ENCODE measurements at regions not wholly inside any gene's neighbourhood (a gene's known extent, or its start where the extent isn't known, plus 50 kb on each side); places are given as distances from the start of the nearest gene placed in this dataset.

DNA sequence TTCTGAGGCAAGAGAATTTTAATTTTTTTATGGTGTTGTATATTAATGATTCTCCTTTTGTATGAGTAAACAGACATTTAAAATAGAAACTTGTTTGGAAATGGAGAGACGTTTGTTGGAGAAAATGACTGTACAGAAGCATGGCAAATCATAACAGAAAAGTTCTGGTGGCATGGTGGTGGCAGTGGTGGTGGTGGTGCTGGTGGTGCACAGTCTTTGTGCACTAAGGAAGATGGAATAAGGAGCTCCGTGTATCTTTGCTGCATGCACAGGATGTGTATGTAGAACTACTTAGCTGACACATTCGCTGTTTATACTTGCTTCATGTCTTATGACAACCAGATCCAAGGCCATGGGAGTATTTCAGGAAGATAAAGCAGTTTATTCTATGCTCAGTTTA is 294.9 kb downstream of the UTRN start:
- Mint-ChIP-seq H3K36me3 (peaks cover 15% of the 10 kb centered on the region), H3K4me3 (no peak overlapping the region), H3K27me3 (ENCODE audit: low read depth) (no peaks in the 10 kb centered on the region), H3K27ac (peak overlapping the region; percentile 54), H3K9me3 (no peaks in the 10 kb centered on the region), H3K4me1 (peaks cover 25% of the 10 kb centered on the region)
- no peak for DNase-seq (ENCODE audit: low spot score in 2 of 2, unreplicated experiment in 2 of 2)
- TF ChIP-seq, protein P1, sequence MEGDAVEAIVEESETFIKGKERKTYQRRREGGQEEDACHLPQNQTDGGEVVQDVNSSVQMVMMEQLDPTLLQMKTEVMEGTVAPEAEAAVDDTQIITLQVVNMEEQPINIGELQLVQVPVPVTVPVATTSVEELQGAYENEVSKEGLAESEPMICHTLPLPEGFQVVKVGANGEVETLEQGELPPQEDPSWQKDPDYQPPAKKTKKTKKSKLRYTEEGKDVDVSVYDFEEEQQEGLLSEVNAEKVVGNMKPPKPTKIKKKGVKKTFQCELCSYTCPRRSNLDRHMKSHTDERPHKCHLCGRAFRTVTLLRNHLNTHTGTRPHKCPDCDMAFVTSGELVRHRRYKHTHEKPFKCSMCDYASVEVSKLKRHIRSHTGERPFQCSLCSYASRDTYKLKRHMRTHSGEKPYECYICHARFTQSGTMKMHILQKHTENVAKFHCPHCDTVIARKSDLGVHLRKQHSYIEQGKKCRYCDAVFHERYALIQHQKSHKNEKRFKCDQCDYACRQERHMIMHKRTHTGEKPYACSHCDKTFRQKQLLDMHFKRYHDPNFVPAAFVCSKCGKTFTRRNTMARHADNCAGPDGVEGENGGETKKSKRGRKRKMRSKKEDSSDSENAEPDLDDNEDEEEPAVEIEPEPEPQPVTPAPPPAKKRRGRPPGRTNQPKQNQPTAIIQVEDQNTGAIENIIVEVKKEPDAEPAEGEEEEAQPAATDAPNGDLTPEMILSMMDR (IDR thresholded peaks at IDR 0.05; ENCODE audit: unreplicated experiment), result no peak

DNA sequence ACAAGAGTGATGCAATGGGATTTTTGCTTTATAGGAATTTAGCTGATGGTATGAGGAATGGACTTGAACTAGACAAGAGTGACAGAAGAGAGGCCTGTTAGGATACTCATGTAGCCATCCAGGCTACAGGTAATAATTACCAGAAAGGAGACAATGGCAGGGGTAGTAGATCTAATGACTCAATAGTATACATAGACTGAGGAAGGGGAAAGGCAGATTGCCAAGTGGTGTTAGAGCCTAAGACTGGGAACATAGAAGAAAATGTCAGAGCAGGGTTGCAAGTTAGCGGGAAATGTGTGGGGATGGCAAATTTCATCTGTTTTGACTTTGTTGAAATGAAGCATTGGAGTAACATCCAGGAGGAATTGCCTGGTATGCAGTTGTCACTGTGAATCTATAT is 295.6 kb downstream of the UTRN start:
- Mint-ChIP-seq H3K9me3 (no peaks in the 10 kb centered on the region), H3K27me3 (ENCODE audit: low read depth) (no peaks in the 10 kb centered on the region), H3K4me1 (peaks cover 25% of the 10 kb centered on the region), H3K27ac (no peak overlapping the region), H3K36me3 (peaks cover 15% of the 10 kb centered on the region), H3K4me3 (no peak overlapping the region)
- no peak for DNase-seq (ENCODE audit: low spot score in 2 of 2, unreplicated experiment in 2 of 2)
- TF ChIP-seq, protein P1 (IDR thresholded peaks at IDR 0.05; ENCODE audit: unreplicated experiment), result no peak

DNA sequence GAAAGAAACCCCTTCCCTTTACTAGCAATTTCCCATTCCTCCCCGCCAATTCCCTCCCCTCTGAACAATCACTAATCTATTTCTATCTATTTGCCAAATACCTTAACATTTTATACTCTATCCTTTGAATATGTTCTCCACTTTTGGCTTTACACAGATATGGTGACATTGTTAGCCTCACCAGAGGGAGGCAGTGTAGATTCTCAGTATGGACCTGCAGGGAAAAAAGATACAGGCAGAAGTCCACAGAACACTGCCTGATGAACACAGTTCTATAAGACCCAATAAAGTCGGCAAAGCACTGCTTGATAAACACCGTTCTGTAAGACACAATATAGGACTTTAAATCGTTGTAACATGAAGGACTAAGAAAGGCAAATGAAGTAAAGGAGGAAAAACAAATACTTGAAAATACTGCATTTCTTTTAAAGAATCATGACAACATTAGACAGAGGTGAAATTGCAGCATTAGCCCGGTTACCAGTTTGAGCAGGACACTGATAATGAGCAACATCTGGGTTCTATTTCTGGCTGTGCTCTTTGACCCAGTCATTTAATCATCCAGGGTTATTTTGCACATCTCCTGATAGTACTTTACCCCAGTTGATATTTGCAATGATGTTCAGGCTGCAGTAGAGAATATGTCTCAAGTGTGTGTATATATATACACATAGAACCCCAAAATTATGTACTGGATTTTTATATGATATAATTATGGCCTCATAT is 296.8 kb downstream of the UTRN start:
- H3K4me1 Mint-ChIP-seq, result peaks cover 25% of the 10 kb centered on the region
- H3K36me3 Mint-ChIP-seq, result peaks cover 12% of the 10 kb centered on the region
- H3K27me3 Mint-ChIP-seq (ENCODE audit: low read depth), result no peaks in the 10 kb centered on the region
- DNase-seq (ENCODE audit: low spot score in 2 of 2, unreplicated experiment in 2 of 2), result no peak
- no peak overlapping the region for H3K4me3 Mint-ChIP-seq
- no peaks in the 10 kb centered on the region for H3K9me3 Mint-ChIP-seq
- TF ChIP-seq, protein P1 (IDR thresholded peaks at IDR 0.05; ENCODE audit: unreplicated experiment), result no peak
- no peak overlapping the region for H3K27ac Mint-ChIP-seq

DNA sequence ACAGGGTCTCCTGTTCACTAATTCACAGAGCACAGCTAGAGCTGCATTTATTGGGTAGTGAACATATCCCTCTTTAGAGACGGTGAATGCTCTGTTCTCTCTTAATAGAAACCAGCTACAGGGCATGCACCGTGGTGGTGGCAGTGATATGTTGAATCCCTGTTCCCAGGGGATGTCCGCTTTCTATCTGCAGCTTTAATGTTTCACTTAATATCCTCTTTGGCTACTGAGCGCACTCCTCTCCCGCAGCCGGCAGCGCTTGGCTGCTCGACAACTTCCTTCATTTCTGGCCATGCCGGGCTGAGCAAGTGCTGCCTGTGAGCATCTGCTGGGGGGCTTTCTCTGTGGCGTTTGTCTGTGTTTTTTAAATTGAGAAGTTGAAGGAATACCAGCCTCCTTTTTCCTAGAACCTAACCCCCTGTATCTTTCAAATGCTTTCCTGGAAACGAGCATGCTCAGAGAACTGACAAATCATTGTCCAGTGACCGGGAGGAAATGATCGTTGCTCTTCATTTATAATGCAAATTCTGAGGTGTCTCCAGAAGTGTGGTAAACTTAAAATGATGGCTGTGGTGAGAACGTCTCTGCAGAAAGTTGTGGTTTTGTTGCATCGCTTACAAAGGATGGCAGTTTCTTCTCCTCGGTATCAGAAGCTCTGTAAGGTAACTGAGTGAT is 297.9 kb downstream of the UTRN start:
- Mint-ChIP-seq H3K36me3 (peaks cover 17% of the 10 kb centered on the region), H3K4me3 (peak overlapping the region; percentile 40), H3K27me3 (ENCODE audit: low read depth) (no peaks in the 10 kb centered on the region), H3K4me1 (peaks cover 25% of the 10 kb centered on the region), H3K27ac (no peak overlapping the region), H3K9me3 (no peaks in the 10 kb centered on the region)
- no peak for DNase-seq (ENCODE audit: low spot score in 2 of 2, unreplicated experiment in 2 of 2)
- TF ChIP-seq, protein P1 (IDR thresholded peaks at IDR 0.05; ENCODE audit: unreplicated experiment), result no peak

DNA sequence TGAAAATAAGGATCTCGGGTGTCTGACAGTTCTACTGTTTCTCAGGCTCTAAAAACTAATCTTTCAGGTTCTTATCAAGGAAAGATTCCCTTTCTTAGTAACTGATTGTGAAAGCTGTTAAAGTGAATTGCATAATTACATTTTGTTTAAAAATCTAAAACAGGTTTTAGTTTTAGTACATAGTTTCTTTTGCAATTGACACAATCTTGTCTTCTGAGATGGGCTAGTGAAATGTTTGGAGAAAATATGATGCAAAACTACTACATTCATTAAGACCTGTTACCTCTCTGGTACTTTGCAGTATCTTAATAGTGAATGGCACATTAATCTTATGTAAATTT is 298.4 kb downstream of the UTRN start:
- H3K4me1 Mint-ChIP-seq, result peaks cover 25% of the 10 kb centered on the region
- H3K27me3 Mint-ChIP-seq (ENCODE audit: low read depth), result no peaks in the 10 kb centered on the region
- H3K36me3 Mint-ChIP-seq, result peaks cover 14% of the 10 kb centered on the region
- DNase-seq (ENCODE audit: low spot score in 2 of 2, unreplicated experiment in 2 of 2), result no peak
- TF ChIP-seq, protein P1 (IDR thresholded peaks at IDR 0.05; ENCODE audit: unreplicated experiment), result no peak
- H3K9me3 Mint-ChIP-seq, result no peaks in the 10 kb centered on the region
- peak overlapping the region; percentile 40 for H3K4me3 Mint-ChIP-seq
- no peak overlapping the region for H3K27ac Mint-ChIP-seq
